CD14-positive monocyte (primary cell): ENCODE measurements at regions not wholly inside any gene's neighbourhood (a gene's known extent, or its start where the extent isn't known, plus 50 kb on each side); places are given as distances from the start of the nearest gene placed in this dataset.

Experiments
- DNase-seq, 3 donors: peaks; one replicate each; pipeline ENCODE4 v3.0.0-alpha.2; 2011 to 2022
- H2AFZ ChIP-seq: 2 replicates; pipeline ENCODE4 v1.6.0; 2012; ENCODE audit warnings: mild to moderate bottlenecking, low read depth, low read length, inconsistent platforms; ENCODE audit not compliant: insufficient read depth, poor library complexity, severe bottlenecking
- H3K27ac ChIP-seq, 2 donors: 1 replicate in 1 of 2; 2 replicates in 1 of 2; pipeline ENCODE4 v1.5.1; 2012 to 2013; ENCODE audit warnings: low read length in 2 of 2, control low read depth in 1 of 2, inconsistent platforms in 1 of 2, low read depth in 1 of 2, mild to moderate bottlenecking in 1 of 2
- H3K27me3 ChIP-seq, 2 donors: one replicate each; pipeline versions ENCODE4 v1.6.0 to v1.6.1; 2011 to 2013; ENCODE audit warnings: low read length in 2 of 2; ENCODE audit not compliant: control insufficient read depth in 2 of 2, insufficient read depth in 2 of 2
- H3K36me3 ChIP-seq, 2 donors: replicated peaks in 1 of 2; 1 replicate in 1 of 2; 2 replicates in 1 of 2; pipeline versions ENCODE4 v1.5.1 to v1.6.1; 2012 to 2013; ENCODE audit warnings: low read length in 2 of 2, control low read depth in 1 of 2, inconsistent platforms in 1 of 2, mild to moderate bottlenecking in 1 of 2; ENCODE audit not compliant: insufficient read depth in 2 of 2, control insufficient read depth in 1 of 2
- H3K4me1 ChIP-seq, 2 donors: 1 replicate in 1 of 2; 2 replicates in 1 of 2; pipeline versions ENCODE4 v1.5.1 to v1.6.1; 2012 to 2013; ENCODE audit warnings: low read length in 2 of 2, control low read depth in 1 of 2, inconsistent platforms in 1 of 2, mild to moderate bottlenecking in 1 of 2, moderate library complexity in 1 of 2; ENCODE audit not compliant: insufficient read depth in 2 of 2, control insufficient read depth in 1 of 2
- H3K4me2 ChIP-seq: replicated peaks from 2 replicates; pipeline ENCODE3; 2012; ENCODE audit warnings: low read length, moderate library complexity, mild to moderate bottlenecking; ENCODE audit not compliant: poor library complexity, severe bottlenecking; ENCODE audit errors: extremely low read depth
- H3K4me3 ChIP-seq, 3 experiments: fragments of 200-600 bp in 1 of 3; sonication (generic) in 1 of 3; replicated peaks in 1 of 3; 1 replicate in 2 of 3; 2 replicates in 1 of 3; pipeline ENCODE4 v1.5.1; 2011 to 2013; ENCODE audit warnings: low read length in 3 of 3, mild to moderate bottlenecking in 3 of 3, control low read depth in 2 of 3, low read depth in 2 of 3, inconsistent platforms in 1 of 3, moderate library complexity in 1 of 3
- H3K79me2 ChIP-seq: 2 replicates; pipeline ENCODE4 v1.6.0; 2012; ENCODE audit warnings: mild to moderate bottlenecking, control low read depth, inconsistent platforms, low read length, moderate library complexity; ENCODE audit not compliant: insufficient read depth
- H3K9ac ChIP-seq: 2 replicates; pipeline ENCODE4 v1.6.0; 2017; ENCODE audit warnings: low read length, mild to moderate bottlenecking; ENCODE audit not compliant: insufficient read depth, poor library complexity, severe bottlenecking
- H3K9me3 ChIP-seq, 2 donors: replicated peaks in 1 of 2; 1 replicate in 1 of 2; 2 replicates in 1 of 2; pipeline versions ENCODE4 v1.5.1 to v1.6.1; 2012 to 2013; ENCODE audit warnings: low read length in 2 of 2, control low read depth in 1 of 2; ENCODE audit not compliant: control insufficient read depth in 1 of 2, insufficient read depth in 1 of 2
- H4K20me1 ChIP-seq: 2 replicates; pipeline ENCODE4 v1.6.0; 2012; ENCODE audit warnings: mild to moderate bottlenecking, low read length, control low read depth, moderate library complexity; ENCODE audit not compliant: insufficient read depth
- H3K27ac Mint-ChIP-seq, 7 donors: one replicate each; pipeline ENCODE4 v1.8.0; 2020; ENCODE audit warnings: mild to moderate bottlenecking in 7 of 7, mixed read lengths in 7 of 7, moderate library complexity in 6 of 7, inconsistent platforms in 2 of 7
- H3K27me3 Mint-ChIP-seq, 3 donors: one replicate each; pipeline ENCODE4 v1.8.0; 2021 to 2022; ENCODE audit warnings: low read depth in 3 of 3, mild to moderate bottlenecking in 3 of 3, mixed read lengths in 3 of 3, moderate library complexity in 3 of 3, inconsistent platforms in 1 of 3
- H3K36me3 Mint-ChIP-seq, 2 donors: one replicate each; pipeline ENCODE4 v1.8.0; 2020; ENCODE audit warnings: mixed read lengths in 2 of 2, inconsistent platforms in 1 of 2, mild to moderate bottlenecking in 1 of 2
- H3K4me1 Mint-ChIP-seq: one replicate; pipeline ENCODE4 v1.8.0; 2020; ENCODE audit warnings: mild to moderate bottlenecking, mixed read lengths
- H3K4me3 Mint-ChIP-seq, 2 donors: one replicate each; pipeline ENCODE4 v1.8.0; 2020; ENCODE audit warnings: mild to moderate bottlenecking in 2 of 2, mixed read lengths in 2 of 2, moderate library complexity in 1 of 2
- H3K9me3 Mint-ChIP-seq, 7 donors: one replicate each; pipeline ENCODE4 v1.8.0; 2020 to 2022; ENCODE audit warnings: mixed read lengths in 7 of 7, mild to moderate bottlenecking in 6 of 7, moderate library complexity in 6 of 7, inconsistent platforms in 2 of 7
- WGBS: methylation state at CpG from one replicate; pipeline ENCODE4 v1.1.5; 2013; ENCODE audit warnings: missing lambda C conversion rate; ENCODE audit not compliant: insufficient coverage; 5-methylcytosine and 5-hydroxymethylcytosine counted together
- intact Hi-C, 2 donors: fragments of 100-400 bp; cut with micrococcal nuclease; formaldehyde crosslinking; loops; one replicate each; pipeline versions ENCODE4 v1.15.0 to v1.15.1; 2023
- TF ChIP-seq, protein P1 (sequence below): fragments of 200-600 bp; IDR thresholded peaks from one replicate; pipeline ENCODE4 v1.8.0; 2022; ENCODE audit warnings: antibody characterized with exemption, mild to moderate bottlenecking

GRCh38 chr20:55058938-55059337 lies 583.5 kb downstream of the DOK5 start:
- no peaks in the 10 kb centered on the region for H3K27me3 ChIP-seq
- no peaks in the 10 kb centered on the region for H3K36me3 ChIP-seq
- no peaks in the 10 kb centered on the region for H3K4me1 Mint-ChIP-seq
- no peaks in the 10 kb centered on the region for H3K36me3 Mint-ChIP-seq
- no peaks in the 10 kb centered on the region for H3K9me3 ChIP-seq
- H3K27me3 Mint-ChIP-seq = peaks cover 0 to 1% (median 0%) of the 10 kb centered on the region in 3 donors
- H3K9ac ChIP-seq = no peak overlapping the region
- H3K4me1 ChIP-seq = no peaks in the 10 kb centered on the region
- no peak overlapping the region for H3K27ac Mint-ChIP-seq
- H3K4me3 Mint-ChIP-seq = no peak overlapping the region
- H3K79me2 ChIP-seq = no peaks in the 10 kb centered on the region
- no CpG with 5 or more reads among the region's 1 CpG for WGBS
- intact Hi-C loops = no loop called here
- DNase-seq = no peak
- H3K27ac ChIP-seq = no peak overlapping the region
- no peaks in the 10 kb centered on the region for H4K20me1 ChIP-seq
- peaks cover 0 to 10% (median 4%) of the 10 kb centered on the region in 7 donors for H3K9me3 Mint-ChIP-seq
- TF ChIP-seq, protein P1, sequence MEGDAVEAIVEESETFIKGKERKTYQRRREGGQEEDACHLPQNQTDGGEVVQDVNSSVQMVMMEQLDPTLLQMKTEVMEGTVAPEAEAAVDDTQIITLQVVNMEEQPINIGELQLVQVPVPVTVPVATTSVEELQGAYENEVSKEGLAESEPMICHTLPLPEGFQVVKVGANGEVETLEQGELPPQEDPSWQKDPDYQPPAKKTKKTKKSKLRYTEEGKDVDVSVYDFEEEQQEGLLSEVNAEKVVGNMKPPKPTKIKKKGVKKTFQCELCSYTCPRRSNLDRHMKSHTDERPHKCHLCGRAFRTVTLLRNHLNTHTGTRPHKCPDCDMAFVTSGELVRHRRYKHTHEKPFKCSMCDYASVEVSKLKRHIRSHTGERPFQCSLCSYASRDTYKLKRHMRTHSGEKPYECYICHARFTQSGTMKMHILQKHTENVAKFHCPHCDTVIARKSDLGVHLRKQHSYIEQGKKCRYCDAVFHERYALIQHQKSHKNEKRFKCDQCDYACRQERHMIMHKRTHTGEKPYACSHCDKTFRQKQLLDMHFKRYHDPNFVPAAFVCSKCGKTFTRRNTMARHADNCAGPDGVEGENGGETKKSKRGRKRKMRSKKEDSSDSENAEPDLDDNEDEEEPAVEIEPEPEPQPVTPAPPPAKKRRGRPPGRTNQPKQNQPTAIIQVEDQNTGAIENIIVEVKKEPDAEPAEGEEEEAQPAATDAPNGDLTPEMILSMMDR = no peak
- no peak overlapping the region for H3K4me3 ChIP-seq
- H3K4me2 ChIP-seq = no peak overlapping the region
- H2AFZ ChIP-seq = no peak overlapping the region

- no peak overlapping the region for H2AFZ ChIP-seq
- H3K79me2 ChIP-seq = no peaks in the 10 kb centered on the region
- H3K4me3 Mint-ChIP-seq = no peak overlapping the region
- intact Hi-C loops = no loop called here
- H3K9ac ChIP-seq = no peak overlapping the region
- H3K27ac Mint-ChIP-seq = no peak overlapping the region
- H3K9me3 Mint-ChIP-seq = peaks cover 0 to 6% (median 0%) of the 10 kb centered on the region in 7 donors
- WGBS = no CpG with 5 or more reads among the region's 2 CpGs
- no peaks in the 10 kb centered on the region for H3K27me3 ChIP-seq
- H3K36me3 Mint-ChIP-seq = no peaks in the 10 kb centered on the region
- H4K20me1 ChIP-seq = no peaks in the 10 kb centered on the region
- DNase-seq = no peak
- TF ChIP-seq, protein P1 = no peak
- H3K27ac ChIP-seq = no peak overlapping the region
- H3K27me3 Mint-ChIP-seq = peaks cover 0 to 1% (median 0%) of the 10 kb centered on the region in 3 donors
- no peak overlapping the region for H3K4me2 ChIP-seq
- no peak overlapping the region for H3K4me3 ChIP-seq
- H3K4me1 Mint-ChIP-seq = no peaks in the 10 kb centered on the region
- no peaks in the 10 kb centered on the region for H3K4me1 ChIP-seq
- no peaks in the 10 kb centered on the region for H3K9me3 ChIP-seq
- no peaks in the 10 kb centered on the region for H3K36me3 ChIP-seq
Observed at GRCh38 chr20:55057779-55058415, 582.5 kb downstream of the DOK5 start.
